Activated B cell treated with CpG ODN at 0.5 μM for 24 hours (primary cell): ENCODE measurements at regions not wholly inside any gene's neighbourhood (a gene's known extent, or its start where the extent isn't known, plus 50 kb on each side); places are given as distances from the start of the nearest gene placed in this dataset.

Experiments used
- ATAC-seq: fragments of 200-7000 bp; cut with Tn5 transposase; one replicate; pipeline ENCODE4 v1.10.0; 2021; ENCODE audit warnings: low read depth, mild to moderate bottlenecking, moderate library complexity
- CTCF ChIA-PET: fragments of 350-600 bp; sonication (Branson Sonifier 250); formaldehyde crosslinking; loops from one replicate; lab custom pipeline; 2021; ENCODE audit warnings: antibody characterized with exemption; lab: Charles Lee
- POLR2A ChIA-PET: fragments of 350-600 bp; sonication (Branson Sonifier 250); formaldehyde crosslinking; loops from one replicate; lab custom pipeline; 2021; ENCODE audit warnings: antibody characterized with exemption; lab: Charles Lee
- DNase-seq: peaks from one replicate; pipeline ENCODE4 v3.0.0; 2022
- H3K27ac Mint-ChIP-seq: one replicate; pipeline ENCODE4 v1.8.0; 2020; ENCODE audit warnings: mixed read lengths
- H3K27me3 Mint-ChIP-seq: one replicate; pipeline ENCODE4 v1.8.0; 2021; ENCODE audit warnings: mixed read lengths
- H3K36me3 Mint-ChIP-seq: one replicate; pipeline ENCODE4 v1.8.0; 2021; ENCODE audit warnings: low read depth, mixed read lengths
- H3K4me1 Mint-ChIP-seq: one replicate; pipeline ENCODE4 v1.8.0; 2021; ENCODE audit warnings: mixed read lengths
- H3K4me3 Mint-ChIP-seq: one replicate; pipeline ENCODE4 v1.8.0; 2020; ENCODE audit warnings: mild to moderate bottlenecking, mixed read lengths
- H3K9me3 Mint-ChIP-seq: one replicate; pipeline ENCODE4 v1.8.0; 2020; ENCODE audit warnings: mixed read lengths
- intact Hi-C: fragments of 100-400 bp; cut with micrococcal nuclease; formaldehyde crosslinking; loops from one replicate; pipeline ENCODE4 v1.15.1; 2024
- TF ChIP-seq, protein P1 (sequence below): fragments of 200-600 bp; IDR thresholded peaks from one replicate; pipeline ENCODE4 v1.8.0; 2022; ENCODE audit warnings: antibody characterized with exemption, mild to moderate bottlenecking

DNA sequence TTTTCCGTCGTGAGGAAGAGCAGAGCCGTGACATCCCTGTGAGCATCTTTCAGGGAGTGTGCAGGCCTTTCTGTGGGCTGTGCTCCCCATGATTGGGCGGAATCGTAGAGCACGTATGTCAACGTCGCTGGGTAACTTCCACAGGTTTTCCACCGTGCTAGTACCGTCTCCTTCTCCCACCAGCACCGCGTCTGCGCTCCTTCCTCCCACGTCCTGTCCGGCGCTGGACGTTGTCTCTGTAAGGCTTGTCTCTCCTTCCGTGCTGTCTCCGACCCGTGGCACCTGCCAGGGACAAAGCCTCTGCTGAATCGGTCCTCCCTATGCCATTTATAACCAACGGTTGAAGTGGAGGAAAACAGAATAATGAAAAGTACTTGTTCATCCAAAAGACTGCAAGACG, 386.7 kb downstream of the BRD1 start:
- Mint-ChIP-seq H3K27me3 (peaks cover 8% of the 10 kb centered on the region), H3K9me3 (no peaks in the 10 kb centered on the region), H3K4me3 (no peak overlapping the region), H3K36me3 (no peaks in the 10 kb centered on the region), H3K27ac (no peak overlapping the region), H3K4me1 (no peaks in the 10 kb centered on the region)
- intact Hi-C loops = no loop called here
- ATAC-seq (no peak), DNase-seq (no peak)
- CTCF ChIA-PET = no interaction called here
- TF ChIP-seq, protein P1, sequence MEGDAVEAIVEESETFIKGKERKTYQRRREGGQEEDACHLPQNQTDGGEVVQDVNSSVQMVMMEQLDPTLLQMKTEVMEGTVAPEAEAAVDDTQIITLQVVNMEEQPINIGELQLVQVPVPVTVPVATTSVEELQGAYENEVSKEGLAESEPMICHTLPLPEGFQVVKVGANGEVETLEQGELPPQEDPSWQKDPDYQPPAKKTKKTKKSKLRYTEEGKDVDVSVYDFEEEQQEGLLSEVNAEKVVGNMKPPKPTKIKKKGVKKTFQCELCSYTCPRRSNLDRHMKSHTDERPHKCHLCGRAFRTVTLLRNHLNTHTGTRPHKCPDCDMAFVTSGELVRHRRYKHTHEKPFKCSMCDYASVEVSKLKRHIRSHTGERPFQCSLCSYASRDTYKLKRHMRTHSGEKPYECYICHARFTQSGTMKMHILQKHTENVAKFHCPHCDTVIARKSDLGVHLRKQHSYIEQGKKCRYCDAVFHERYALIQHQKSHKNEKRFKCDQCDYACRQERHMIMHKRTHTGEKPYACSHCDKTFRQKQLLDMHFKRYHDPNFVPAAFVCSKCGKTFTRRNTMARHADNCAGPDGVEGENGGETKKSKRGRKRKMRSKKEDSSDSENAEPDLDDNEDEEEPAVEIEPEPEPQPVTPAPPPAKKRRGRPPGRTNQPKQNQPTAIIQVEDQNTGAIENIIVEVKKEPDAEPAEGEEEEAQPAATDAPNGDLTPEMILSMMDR = no peak
- POLR2A ChIA-PET = no interaction called here

DNA sequence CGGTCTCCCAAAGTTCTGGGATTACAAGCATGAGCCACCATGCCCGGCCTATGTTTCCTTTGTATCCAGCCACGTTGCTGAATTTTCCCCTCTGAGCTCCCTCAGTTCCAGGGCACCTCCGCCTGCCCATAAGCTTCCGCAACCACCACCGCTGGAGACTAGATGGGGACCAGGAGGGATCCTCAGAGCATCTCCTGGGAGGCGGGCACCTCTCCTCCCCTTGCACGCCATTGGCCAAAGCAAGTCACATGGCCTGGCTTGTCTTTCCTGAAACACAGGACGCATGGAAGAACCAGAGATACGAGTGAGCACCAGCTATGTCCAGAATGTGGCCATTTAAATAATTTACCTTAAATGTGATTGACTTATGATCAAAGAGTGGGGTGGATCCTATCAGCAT, 388.3 kb downstream of the BRD1 start:
- Mint-ChIP-seq H3K4me1 (no peaks in the 10 kb centered on the region), H3K4me3 (no peak overlapping the region), H3K9me3 (peaks cover 3% of the 10 kb centered on the region), H3K27me3 (peaks cover 6% of the 10 kb centered on the region), H3K27ac (no peak overlapping the region), H3K36me3 (no peaks in the 10 kb centered on the region)
- ChIA-PET POLR2A (no interaction called here), CTCF (no interaction called here)
- intact Hi-C loops = no loop called here
- DNase-seq = no peak
- no peak for ATAC-seq
- TF ChIP-seq, protein P1 = no peak

DNA sequence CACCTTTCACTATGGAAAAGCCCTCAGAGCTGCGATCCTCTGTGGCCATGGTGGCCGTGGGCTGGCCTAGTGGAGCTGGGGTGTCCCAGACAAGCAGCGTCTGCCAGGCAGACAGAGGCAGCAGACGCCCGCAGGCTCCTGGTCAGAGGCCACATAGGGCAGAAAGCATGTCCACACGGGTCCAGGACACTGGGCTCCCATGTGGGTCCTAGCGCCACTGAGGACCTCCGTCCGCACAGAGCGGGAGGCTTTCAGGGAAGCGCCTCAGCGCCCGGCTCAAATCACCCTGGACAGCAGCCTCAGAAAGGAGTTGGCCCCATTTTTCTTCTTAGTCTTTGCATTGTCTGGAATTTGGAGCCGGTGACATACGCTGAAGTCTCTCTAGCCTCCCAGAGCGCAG, 389.7 kb downstream of the BRD1 start:
- TF ChIP-seq, protein P1 = no peak
- Mint-ChIP-seq H3K27me3 (peaks cover 3% of the 10 kb centered on the region), H3K36me3 (no peaks in the 10 kb centered on the region), H3K4me3 (no peak overlapping the region), H3K4me1 (no peaks in the 10 kb centered on the region), H3K9me3 (peaks cover 3% of the 10 kb centered on the region), H3K27ac (no peak overlapping the region)
- ChIA-PET CTCF (no interaction called here), POLR2A (no interaction called here)
- DNase-seq (no peak), ATAC-seq (no peak)
- intact Hi-C loops = no loop called here

- TF ChIP-seq, protein P1 = no peak
- Mint-ChIP-seq H3K27me3 (peaks cover 4% of the 10 kb centered on the region), H3K4me3 (no peak overlapping the region), H3K36me3 (no peaks in the 10 kb centered on the region), H3K27ac (no peak overlapping the region), H3K4me1 (no peaks in the 10 kb centered on the region), H3K9me3 (peaks cover 3% of the 10 kb centered on the region)
- ATAC-seq = no peak
- intact Hi-C loops = no loop called here
- ChIA-PET CTCF (no interaction called here), POLR2A (no interaction called here)
- DNase-seq = no peak
Measured at GRCh38 chr22:49437356-49437755, 390.3 kb downstream of the BRD1 start.

- H3K4me1 Mint-ChIP-seq = no peaks in the 10 kb centered on the region
- no peak overlapping the region for H3K4me3 Mint-ChIP-seq
- H3K36me3 Mint-ChIP-seq = no peaks in the 10 kb centered on the region
- ChIA-PET POLR2A (no interaction called here), CTCF (no interaction called here)
- H3K27ac Mint-ChIP-seq = no peak overlapping the region
- peaks cover 3% of the 10 kb centered on the region for H3K9me3 Mint-ChIP-seq
- intact Hi-C loops = no loop called here
- TF ChIP-seq, protein P1 = no peak
- DNase-seq = no peak
- peaks cover 5% of the 10 kb centered on the region for H3K27me3 Mint-ChIP-seq
- no peak for ATAC-seq
Measured at GRCh38 chr22:49436056-49436455, 391.6 kb downstream of the BRD1 start.
